Right renal pelvis (tissue), 4 donors: ENCODE measurements at regions not wholly inside any gene's neighbourhood (a gene's known extent, or its start where the extent isn't known, plus 50 kb on each side); places are given as distances from the start of the nearest gene placed in this dataset.
A peak's percentile ranks its signal among the peaks of the same experiment; 100 is the strongest.
"Not testable (repeated sequence)": the region's sequence is repeated elsewhere in the genome, so short reads cannot be mapped to it uniquely, and the experiment has no call there.

ENCODE experiments used
- DNase-seq, 4 donors: peaks; one replicate each; pipeline ENCODE4 v3.0.0-alpha.2; 2013; ENCODE audit warnings: low read depth in 4 of 4, low spot score in 3 of 4, missing footprints in 1 of 4

DNA sequence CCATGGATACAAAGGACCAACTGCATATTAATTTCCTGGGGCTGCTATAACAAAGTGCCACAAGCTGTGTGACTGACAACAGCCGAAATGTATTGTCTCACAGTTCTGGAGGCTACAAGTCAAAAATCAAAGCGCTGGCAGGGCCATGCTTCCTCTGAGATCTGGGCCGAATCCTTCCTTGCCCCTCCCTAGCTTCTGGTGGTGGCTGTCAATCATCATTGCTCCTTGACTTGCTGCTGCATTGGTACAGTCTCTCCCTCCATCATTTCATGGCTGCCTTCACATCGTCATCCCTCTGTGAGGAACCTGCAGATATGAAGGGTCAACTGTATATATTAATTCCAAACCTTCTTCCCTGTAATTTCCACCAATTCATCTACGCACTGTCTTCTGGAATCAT, 118.3 kb downstream of the EXOC5 start:
- no peak for DNase-seq

DNA sequence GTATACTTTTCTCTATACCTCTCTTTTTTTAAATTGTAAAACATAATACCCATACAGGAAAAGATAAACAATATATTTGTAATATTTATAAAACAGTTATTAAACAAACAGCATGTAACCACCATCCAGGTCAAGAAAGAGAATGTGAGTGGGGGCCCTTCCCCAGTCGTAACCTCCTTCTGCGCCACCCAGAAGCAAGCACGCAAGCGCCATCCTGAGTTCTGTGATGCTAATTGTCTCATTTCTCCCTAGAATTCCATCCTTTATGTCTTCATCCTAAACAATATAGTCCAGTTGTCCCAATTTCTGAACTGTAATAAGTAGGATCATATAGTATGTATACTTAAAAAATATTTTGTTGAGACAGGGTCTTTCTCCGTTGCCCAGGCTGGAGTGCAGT, 129.5 kb downstream of the EXOC5 start:
- no peak for DNase-seq

DNA sequence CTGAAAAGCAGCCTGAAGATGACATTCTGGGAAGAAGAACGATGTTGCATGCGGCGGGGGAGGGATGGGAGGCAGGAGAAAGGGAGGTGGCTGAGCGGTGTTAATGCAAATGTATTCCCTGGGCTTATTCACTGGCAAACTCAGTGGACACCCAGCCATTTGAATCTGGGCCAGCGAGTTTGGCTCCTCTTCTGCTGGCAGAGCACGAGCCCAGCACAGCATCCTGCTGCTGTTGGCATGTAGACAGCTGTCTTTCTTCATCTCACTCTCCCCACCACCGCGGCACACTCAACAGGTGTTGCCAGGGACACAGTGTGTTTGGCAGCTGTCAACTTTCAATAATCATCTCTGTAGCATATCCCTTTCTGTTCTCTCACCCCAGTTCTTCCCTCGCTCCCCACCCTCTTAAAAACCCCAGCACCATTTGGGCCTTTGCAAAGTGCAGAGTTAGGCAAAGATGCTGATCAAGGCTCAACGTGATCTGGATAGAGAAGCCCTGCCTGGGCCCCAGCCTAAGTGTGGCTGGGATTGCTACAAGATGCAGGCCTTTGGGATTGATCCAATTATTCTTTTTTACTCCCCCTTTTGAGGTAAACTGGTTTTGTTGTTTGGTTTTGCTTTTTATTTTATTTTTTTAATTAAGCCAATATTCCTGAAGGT, 131.9 kb downstream of the EXOC5 start:
- no peak for DNase-seq

DNA sequence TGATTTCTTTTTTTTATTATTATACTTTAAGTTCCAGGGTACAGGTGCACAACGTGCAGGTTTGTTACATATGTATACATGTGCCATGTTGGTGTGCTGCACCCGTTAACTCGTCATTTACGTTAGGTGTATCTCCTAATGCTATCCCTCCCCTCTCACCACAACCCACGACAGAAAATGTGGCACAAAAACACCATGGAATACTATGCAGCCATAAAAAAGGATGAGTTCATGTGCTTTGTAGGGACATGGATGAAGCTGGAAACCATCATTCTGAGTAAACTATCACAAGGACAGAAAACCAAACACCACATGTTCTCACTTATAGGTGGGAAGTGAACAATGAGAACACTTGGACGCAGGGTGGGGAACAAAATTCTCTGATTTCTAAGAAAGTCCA, 140.9 kb downstream of the EXOC5 start:
- DNase-seq = not testable (repeated sequence)

DNA sequence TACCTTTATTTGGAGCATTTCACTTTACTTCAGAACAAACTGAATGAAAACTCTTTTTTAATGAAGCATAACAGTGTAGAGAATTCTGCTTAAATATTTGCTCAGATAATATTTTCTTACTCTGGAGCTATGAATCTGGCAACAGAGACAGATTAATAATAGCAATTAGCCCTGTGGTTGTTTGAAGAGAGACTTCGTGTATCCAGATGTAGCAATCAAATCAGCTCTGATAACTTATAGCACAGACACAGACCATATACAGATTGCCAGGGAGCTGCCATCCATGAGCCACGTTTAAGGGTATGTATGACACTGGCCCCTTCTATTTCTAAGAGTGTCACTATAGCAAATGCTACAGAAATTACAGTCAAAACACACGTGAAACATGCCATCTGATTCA, 146.6 kb downstream of the EXOC5 start:
- no peak for DNase-seq

DNA sequence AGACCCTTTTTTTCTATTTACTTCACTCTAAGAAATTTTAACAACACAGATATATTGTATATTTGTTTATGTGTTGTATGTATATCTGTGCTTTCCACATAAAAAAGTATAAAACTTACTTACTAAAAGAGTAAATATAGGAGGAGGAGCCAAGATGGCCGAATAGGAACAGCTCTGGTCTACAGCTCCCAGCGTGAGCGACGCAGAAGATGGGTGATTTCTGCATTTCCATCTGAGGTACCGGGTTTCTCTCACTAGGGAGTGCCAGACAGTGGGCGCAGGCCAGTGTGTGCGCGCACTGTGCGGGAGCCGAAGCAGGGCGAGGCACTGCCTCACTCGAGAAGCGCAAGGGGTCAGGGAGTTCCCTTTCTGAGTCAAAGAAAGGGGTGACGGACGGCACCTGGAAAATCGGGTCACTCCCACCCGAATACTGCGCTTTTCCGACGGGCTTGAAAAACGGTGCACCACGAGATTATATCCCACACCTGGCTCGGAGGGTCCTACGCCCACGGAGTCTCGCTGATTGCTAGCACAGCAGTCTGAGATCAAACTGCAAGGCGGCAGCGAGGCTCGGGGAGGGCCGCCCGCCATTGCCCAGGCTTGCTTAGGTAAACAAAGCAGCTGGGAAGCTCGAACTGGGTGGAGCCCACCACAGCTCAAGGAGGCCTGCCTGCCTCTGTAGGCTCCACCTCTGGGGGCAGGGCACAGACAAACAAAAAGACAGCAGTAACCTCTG, 156.5 kb downstream of the EXOC5 start:
- DNase-seq = not testable (repeated sequence)

DNA sequence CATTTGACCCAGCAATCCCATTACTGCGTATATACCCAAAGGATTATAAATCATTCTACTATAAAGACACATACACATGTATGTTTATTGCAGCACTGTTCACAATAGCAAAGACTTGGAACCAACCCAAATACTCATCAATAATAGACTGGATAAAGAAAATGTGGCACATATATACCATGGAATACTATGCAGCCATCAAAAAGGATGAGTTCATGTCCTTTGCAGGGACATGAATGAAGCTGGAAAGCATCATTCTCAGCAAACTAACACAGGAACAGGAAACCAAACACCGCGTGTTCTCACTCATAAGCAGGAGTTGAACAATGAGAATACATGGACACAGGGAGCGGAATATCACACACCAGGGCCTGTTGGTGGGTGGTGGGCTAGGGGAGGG, 158.3 kb downstream of the EXOC5 start:
- DNase-seq = not testable (repeated sequence)

DNA sequence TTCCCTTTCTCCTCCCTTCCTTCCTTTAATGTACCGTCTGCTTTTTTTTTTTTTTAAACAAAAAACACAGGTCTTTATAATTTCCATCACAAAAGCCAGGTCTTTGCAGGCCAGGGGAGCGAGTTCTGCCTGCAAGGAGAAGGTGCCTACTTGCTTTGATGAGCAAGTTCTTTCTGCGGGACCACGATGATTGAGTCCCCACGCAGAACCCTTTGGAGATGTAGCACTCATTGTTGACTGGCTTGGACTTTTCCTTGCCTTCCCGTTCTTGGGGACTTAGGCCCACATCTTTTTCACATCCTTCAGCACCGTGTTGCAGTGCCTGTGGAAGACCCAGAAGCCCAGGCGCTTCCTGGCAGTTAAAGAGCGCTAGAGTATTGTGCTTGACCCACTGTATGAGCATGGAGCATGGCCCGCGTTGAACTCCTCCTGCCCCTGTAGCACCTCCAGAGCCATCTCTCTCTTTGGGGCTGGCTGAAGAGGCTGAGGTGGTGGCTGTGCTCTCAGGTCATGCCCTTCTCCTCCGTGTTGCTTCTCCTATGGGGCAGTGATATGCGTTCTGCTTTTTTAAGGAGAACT, 177.6 kb downstream of the EXOC5 start:
- no peak for DNase-seq

DNA sequence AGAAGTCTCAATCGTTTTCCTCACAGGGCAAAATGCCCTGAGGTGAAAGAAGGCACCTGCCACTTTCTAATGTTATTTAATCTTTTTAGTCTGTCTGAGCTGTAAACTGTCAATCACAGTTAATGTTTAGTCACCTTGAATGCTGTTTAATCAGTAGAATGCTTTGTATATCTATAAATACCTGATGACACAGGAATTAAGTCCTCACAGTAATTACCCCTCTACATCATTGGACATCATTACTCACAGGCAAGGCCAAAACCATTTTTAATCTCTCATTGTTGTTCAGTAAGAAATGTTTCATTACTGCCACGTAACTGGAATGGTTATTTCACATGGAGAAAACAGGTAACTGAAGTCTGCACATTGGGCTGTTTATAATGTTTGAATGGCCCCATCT, 178.8 kb downstream of the EXOC5 start:
- no peak for DNase-seq

DNA sequence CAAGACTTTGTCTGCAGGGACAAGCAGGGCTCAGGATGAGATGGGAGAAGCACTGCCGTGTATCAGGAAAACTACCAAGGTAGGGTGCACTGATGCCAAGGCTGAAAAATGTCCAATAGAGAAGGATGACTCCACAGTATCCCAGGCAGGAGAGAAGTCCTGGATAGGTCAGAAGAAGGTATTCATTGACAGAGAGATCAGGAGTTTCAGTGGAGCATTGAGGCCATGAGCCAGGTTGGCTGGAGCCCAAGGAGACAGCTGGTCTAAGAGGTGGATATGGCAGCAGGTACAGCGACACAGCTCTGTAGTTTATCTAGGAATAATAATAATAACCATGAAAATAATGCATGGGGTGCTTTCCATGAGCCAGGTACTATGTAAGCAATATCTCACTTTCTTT, 180.9 kb downstream of the EXOC5 start:
- DNase-seq = no peak

DNA sequence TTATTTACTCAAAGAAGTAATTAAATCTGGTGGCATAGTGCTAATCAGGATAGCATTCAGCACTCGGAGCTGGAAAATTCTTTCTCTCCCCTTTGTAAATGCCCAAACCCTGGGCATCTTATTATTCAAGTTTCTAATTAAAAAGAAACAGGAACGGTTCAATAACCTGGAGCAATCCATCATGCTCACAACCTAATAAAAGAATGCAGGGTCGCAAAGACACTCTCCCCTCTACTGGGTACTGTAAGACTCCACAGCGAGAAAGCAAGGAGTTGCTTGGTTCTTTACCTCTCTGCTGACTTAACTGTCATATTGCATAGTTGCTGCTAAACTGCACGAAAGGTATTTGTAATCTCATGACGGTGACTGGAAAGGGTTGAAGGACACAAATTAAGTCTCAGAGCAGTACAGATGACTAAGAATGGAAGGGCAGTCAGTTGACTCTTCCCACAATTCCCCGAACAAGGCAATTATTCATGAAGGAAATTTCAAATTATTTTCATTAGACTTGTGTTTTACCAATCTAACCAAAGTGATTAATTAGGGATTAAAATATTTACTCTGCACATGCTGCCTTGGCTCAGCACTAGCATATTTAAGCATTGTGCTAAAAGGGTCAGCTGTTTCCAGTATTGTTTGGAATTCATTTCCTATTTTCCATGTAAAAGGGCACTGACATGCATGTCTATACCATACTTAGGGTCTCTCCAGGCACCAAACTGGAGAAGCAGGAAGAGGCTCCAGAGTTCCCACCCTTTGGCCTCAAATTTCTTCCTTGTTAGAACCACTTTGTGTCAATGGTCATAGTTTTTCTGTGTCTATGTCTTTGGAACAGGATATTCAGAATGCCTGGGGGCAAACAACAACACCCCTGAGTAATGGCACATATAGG, 182.2 kb downstream of the EXOC5 start:
- no peak for DNase-seq

DNA sequence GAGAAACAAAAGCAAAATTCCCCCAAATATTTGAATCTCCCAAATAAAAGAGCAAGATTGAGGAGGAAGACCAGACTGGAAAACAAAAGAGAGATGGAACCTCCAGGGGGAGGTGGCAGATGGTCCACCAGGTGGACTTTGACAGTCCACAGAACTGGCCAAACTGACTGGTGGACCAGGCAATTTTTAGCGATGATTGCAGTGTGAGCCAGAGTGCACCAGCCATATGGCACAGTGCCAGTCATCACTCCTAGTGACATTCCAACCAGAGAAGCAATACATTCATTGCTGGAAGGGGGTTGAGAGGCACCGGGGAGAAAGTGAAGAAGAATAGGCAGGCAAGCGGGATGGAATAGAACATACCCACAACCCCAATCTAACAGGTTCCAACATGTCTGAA, 182.9 kb downstream of the EXOC5 start:
- DNase-seq = no peak

DNA sequence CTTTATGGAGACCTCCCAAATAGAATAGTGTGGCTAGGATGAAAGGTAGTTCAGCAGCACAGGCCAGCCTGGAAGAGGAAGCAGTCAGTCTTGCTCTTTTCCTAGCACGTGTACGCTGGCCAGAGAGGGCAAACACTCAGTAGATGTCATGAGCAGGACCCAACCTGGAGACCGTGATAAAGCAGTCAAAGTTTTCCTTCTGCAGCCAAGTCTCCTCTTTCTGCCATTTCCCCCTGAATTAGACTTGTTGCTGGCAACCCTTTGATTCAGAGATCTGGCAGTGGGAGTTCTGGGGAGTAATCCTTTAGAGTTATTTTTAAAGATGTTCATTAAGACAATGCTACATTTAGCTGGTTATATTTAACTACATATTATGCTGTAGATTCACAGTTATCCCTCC, 183.7 kb downstream of the EXOC5 start:
- DNase-seq = no peak

DNA sequence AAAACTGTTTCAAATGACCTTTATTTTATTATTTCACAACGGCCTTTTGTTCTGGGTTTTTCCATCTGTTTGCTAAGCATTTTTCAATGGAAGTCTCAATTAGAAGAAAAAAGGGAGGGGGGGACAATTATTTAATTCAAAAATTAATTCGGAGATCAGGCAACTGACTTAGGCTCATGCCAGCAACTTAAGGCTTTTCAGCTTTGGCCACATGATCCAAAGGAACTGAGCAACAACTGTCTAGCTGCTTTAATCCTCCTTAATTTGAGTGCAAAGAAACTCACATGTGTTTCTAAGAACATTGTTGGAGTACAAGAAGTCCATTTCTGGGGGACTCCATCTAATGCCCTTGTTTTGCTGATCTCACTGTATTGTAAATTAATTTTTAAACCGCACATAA, 188.0 kb downstream of the EXOC5 start:
- DNase-seq = no peak

DNA sequence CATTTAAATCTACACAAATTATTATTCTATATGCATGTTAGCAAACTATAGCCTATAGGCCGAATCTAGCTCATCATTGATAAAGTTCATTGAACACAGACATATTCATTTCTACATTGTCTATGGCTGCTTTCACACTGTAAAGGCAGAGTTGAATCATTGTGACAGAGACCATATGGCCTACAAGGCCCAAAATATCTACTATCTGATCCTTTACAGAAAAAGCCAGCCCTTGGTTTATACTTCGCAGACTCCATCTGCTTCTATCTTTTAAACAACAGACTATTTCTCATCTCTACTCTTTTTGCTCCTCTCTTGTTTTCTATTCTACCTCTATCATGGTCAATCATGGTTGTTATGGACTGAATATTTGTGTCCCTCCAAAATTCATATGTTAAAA, 190.7 kb downstream of the EXOC5 start:
- no peak for DNase-seq

DNA sequence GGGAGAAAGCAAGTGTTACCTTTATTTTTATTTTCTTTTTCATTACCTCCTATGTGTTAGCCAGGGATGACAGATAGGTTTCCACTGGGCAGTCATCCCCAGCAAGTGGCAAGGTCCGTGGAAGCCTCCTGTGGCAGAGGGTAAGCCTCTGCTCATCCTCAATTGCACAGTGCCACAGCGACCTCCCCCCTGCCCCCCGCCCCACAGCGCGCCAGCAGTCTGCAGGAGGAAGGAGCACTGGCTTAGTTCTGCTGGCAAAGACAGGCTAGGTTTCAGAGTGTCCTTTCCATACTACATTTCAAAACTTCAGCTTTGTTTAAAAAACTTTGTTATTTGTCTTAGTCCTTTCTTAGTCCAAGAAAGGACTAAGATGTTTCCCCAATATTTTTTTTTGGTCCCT, 194.7 kb downstream of the EXOC5 start:
- DNase-seq = no peak

DNA sequence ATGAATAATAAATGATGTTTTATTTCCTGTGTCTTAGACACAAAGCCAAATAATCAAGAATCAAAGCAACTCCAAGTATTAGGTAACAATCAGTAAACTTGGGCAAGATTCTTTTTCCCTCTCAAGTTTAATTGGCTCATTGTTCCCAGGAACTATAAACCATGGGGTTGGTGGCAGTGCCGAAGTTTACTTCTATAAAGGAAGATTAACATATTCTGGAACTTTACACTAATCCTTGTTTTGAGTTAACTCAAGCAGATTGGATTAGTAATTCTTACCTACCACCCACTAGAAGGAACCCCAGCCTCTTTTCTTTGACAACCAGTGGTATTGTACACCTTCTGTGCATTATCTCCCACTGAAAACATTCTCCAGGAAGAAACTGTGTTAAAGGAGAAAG, 197.1 kb downstream of the EXOC5 start:
- DNase-seq = no peak

DNA sequence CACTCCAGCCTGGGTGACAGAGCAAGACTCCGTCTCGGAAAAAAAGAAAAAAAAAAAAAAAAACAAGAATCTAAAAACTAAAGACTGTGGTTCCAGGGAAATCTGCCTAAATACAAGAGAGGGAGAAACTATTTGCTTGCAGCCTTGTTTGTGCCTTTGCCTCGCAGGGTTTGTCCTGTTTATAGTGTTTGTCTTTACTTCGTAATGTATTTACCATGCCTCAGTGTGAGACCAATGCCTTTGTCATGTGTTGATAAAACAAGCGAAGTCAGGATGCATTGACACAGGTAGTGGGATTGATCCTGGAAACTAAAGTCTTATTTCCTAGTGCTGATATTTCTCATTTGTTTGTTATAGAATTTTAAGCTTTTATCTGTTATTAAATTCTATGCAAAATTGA, 199.0 kb downstream of the EXOC5 start:
- DNase-seq = no peak

DNA sequence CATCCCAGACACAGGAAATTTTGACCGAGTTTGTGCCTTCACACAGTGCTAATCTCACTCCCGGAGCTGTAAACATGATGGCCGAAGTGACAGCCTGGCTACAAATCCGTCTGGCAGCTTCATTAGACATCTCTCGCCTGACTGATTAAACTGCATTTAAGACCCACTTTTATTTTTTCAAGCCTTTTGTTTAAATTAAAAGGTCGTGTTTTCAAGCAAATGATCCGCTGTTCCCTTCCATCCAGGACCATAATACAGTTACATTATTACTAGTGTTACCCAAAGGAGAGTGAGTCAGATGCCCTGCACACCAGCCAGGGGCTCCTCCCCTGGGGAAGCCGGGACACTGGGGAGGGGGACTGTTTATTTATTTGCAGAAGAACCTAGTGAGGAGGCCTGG, 200.2 kb downstream of the EXOC5 start:
- no peak for DNase-seq

DNA sequence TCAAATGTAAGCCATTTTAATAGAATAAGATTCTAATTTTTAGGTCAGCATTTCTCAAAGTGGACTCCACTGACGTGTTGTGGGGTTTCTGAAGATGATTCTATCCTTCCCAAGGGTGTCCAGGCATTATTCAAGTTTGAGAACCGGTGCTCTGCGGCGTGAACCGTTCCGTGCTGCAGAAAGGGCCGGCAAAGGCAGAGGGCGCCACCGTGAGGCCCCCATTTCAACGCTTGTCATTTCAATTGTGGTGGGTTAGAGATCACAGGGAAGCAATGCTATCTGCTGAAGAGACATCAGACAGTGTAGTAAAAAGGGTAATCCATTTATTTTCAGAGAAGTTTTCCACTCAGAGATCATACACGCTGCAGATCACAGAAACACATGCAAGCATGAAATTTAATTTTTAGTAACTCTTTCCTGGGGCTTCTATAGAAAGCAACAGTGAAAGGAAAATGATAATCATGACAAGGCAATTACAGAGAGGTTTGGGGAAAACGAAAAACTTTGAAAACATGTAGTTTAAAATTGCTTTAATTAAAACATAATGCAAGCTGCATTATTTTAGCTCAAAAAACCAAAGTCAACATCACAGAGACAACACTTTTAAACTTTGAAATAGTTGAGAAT, 201.7 kb downstream of the EXOC5 start:
- peak in 1 of 4 donors; percentile 23 for DNase-seq

DNA sequence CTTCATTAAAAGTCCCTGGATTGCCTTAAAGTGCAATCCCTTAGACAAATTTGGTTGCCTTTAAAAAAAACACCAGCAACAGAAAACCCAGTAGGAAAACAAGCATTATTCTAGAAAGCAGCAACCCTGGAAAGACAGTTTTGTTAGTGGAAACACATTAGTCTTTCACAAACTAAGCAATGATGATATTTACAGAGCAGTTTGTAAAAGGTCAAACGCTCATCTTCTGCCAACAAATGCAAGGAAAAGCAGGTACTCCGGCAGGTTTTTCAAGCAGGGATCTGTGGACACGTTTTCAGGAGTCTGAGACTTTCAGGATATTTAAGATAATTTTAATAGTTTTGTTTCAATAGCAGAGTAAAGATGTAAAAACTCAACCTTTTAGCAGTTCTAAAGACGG, 202.2 kb downstream of the EXOC5 start:
- DNase-seq = no peak
